GM12878 (cell line): ENCODE measurements at regions not wholly inside any gene's neighbourhood (a gene's known extent, or its start where the extent isn't known, plus 50 kb on each side); places are given as distances from the start of the nearest gene placed in this dataset.
"Not testable (repeated sequence)": the region's sequence is repeated elsewhere in the genome, so short reads cannot be mapped to it uniquely, and the experiment has no call there.

Source experiments
- KDM1A ChIP-seq: fragments of 200-600 bp; sonication (generic); IDR thresholded peaks from 2 replicates; pipeline ENCODE4 v1.6.1; 2016; ENCODE audit warnings: borderline replicate concordance
- NRF1 ChIP-seq: conservative IDR thresholded peaks from 2 replicates; pipeline ENCODE4 v1.6.1; 2011; ENCODE audit warnings: mild to moderate bottlenecking, low read depth, low read length, improper control_type of control experiment
- POLR2A ChIP-seq: IDR thresholded peaks from 2 replicates; pipeline ENCODE4 v1.6.1; 2011; ENCODE audit warnings: low read depth, mild to moderate bottlenecking, low read length
- SREBF2 ChIP-seq: IDR thresholded peaks from 2 replicates; pipeline ENCODE4 v1.6.1; 2012; ENCODE audit warnings: mild to moderate bottlenecking, low read length

GRCh38 chr15:30303968-30304367 lies 89.4 kb downstream of the CHRFAM7A start:
- not testable (repeated sequence) for TF ChIP-seq NRF1, KDM1A, SREBF2, POLR2A
